HG03175 (cell line): ENCODE measurements at regions not wholly inside any gene's neighbourhood (a gene's known extent, or its start where the extent isn't known, plus 50 kb on each side); places are given as distances from the start of the nearest gene placed in this dataset.

Source experiments
- ATAC-seq: cut with Tn5 transposase; IDR thresholded peaks from one replicate; pipeline ENCODE4 v1.9.1; 2021; ENCODE audit warnings: mild to moderate bottlenecking, moderate library complexity; ENCODE audit not compliant: unreplicated experiment

DNA sequence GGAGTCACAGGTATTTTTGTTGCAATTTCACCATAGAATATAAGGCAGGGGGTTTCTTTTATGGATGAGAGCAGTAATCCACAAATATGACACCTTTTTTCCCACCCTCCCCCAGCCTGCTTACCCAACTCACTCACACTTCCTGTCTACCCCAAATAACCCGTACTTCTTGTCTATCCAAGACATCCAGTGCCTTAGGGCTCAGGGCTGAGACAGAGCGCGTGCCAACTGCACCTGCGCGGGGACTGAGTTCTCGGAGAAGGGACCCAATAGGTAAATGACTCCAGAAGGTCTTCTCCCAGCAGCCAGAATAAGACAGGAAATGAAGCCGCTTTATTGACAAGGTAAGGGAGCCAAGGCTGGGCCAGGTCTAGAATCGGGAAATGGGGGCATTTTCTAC, 369.1 kb downstream of the SIPA1L2 start:
- ATAC-seq, result no peak

DNA sequence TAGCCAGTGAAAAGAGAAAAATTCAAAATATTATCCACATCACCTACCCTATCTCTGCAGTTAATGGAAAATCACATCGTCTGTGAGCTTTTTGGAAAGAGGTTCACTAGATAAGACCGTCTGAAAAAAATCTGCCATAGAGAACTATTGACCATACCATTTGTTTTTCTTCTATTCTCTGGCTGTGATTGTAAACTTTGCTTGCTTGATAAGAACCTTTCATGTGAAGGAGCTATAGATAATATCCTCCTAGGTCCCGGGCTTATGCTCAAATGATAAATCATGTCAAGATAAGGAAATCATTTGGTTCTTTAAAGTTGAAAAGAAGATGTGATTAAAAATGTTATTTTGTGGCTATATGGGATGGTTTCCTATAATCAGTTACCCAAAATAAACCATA, 369.9 kb downstream of the SIPA1L2 start:
- no peak for ATAC-seq

DNA sequence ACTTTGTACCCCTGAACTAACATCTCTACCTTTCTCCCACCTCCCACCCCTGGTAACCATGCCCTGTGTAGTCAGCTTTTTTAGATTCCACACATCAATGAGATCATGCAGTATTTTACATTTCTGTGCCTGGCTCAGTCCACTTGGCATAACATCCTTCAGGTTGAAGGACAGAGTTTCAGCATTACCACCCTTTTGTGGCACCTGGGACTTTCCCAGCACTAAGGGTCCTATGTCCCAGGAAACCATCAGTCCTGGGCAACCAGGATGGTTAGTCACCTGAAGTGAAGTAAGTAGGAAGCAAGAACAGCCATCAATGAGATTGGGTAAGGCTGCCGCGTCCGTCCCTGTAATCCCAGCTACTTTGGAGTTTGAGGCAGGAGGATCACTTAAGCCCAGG, 370.6 kb downstream of the SIPA1L2 start:
- ATAC-seq, result no peak

DNA sequence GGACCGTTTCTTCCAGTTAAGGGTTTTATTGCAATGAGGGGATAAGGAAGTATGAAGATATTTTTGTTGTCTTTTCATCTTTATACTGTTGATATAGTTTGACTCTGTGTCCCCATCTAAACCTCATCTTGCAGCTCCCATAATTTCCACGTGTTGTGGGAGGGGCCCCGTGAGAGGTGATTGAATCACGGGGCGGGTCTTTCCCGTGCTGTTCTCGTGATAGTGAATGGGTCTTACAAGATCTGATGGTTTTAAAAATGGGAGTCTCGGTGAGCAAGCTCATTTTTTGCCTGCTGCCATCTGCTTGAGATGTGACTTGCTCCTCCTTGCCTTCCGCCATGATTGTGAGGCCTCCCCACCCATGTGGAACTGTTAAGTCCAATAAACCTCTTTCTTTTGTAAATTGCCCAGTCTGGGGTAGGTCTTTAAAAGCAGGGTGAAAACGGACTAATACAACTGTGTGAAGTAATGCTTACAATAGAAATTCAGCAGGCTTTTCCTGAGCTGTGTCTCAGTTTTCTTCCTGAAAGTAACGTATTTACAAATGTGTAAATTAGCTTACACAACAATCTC, 377.3 kb downstream of the SIPA1L2 start:
- no peak for ATAC-seq

DNA sequence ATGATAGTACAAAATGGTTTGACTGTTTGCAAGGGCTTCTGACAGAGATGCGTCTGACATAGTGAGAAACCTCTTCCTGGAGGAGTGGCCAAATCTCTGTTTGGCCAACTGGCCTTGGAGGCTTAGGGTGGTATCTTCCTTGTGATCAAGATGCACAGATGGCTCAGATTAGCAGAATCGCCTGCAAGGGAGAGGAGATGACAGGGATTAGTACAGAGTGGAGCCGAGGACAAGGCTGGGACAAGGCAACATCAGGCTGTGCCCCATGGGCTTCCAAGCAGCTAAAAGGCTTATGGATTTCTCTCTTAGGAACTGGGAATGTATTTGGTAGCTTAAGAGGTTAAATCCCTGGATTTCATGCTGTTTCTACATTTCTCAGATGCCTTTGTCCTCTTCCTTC, 379.1 kb downstream of the SIPA1L2 start:
- ATAC-seq, result no peak

DNA sequence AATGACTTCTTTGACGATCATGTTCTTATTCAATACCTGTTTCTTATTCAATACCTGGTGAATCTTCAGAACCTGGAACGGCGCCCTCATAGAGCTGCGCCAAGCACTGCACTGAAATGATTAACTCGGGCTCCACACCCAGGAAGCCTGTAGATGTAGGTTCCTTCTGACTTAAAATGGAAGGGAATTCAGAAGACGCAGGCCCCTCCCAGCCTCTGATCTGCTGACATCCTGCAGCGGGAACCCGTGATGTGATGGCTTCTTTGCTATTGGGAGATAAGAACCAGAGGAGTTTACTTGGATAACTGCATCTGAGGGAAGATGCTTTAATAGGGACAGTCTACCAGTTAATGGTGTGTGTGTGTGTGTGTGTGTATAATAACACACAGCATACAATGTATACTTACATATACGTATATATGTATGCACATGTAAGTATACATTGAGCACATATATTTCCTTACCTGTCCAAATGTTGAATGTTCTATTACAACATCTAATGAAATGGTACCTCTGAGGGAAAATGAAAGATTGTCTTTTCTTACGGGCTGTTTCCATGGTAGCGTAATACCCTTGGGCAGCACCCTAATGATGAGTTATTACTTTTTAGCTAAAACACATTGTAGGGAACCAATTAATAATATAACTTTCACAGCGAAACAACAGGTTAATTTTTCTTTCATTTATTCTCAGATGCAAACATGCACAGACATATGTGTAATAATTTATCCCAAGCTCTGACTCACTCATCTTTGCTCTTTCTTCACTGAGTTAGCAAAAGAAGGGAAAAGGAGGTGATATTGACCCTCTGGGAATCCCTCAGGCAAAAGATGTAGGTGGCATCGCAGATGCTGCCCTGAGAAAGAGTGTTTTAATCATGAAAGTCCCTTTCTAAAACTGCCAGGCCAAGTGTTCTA, 379.8 kb downstream of the SIPA1L2 start:
- ATAC-seq, result no peak

DNA sequence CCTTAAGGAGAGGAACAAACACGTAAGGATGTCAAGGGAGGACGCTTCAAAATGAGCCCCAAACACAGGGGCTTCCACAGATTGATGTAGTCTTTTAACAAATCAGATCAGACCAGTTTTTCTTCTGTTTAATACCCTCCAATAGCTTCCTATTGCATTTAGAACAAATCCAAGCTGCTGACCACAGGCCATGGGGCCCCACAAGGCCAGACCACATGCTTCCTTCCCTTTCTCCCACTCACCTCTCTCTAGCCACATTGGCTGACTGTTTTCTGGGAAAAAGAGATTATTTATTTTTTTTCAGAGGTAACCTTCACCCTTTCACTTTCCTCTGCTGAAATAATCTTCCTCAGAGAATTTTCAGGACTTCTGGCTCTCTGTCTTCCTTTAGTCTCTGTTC, 380.6 kb downstream of the SIPA1L2 start:
- no peak for ATAC-seq

DNA sequence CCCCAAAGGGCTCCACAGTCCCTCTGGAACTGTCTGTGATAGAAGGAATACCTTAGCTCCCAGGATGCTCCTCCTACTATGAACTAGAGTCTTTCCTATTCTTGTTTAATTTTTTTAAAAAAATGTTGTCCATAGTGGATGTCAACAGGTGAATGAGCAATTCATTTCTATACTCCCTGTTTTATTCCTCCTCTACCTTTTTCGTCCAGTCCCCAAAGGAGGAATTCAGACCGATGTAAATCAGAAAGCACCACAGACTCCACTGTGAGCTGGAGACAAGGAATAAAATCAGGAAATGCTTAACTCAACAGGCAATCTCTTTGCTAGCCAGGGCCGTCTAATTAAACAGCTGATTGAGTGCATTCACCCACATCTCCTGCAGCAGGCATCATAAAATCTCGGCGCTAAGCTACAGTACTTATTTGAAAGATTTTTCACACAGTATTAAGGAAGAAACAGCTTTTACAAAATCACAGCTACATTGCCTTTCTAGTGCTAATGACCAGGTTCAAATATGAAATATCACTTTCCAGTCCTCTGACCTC, 381.6 kb downstream of the SIPA1L2 start:
- no peak for ATAC-seq

DNA sequence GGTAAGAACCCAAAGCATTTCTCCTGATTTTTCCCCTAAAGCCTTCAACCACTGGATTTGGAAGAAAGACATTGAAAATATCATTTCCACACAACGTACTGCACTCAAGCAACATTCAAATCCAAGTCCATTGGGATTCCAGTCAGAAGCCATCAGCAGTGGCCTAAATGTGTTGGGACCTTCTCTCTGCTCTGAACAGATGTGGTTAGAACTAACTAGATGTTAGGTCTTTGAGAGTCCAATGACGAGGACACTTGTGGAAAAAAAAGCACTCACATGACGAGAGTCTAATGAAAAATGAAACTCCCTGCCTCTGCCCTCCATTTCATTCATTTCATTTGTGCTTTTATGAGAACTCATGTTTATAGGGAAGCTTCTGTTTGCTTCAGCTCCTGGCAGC, 382.3 kb downstream of the SIPA1L2 start:
- no peak for ATAC-seq

DNA sequence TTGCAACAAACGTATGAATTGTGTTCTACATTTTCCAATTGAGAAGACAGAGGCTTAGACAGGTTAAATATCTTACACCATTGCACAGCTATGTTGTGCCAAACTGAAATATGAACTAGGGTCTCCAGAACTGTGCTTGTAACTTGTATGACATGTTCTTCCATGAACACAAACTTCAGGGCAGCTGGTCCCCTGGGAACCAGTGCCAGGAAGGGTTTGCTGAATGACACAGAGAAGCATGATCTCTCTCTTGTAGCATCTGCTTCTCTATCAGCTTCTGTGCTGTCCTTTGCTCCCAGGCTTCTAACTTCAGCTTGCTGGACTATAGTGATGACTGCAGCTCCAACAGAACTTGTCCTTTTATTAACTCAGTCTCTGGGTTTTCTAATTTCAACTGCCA, 385.5 kb downstream of the SIPA1L2 start:
- no peak for ATAC-seq

DNA sequence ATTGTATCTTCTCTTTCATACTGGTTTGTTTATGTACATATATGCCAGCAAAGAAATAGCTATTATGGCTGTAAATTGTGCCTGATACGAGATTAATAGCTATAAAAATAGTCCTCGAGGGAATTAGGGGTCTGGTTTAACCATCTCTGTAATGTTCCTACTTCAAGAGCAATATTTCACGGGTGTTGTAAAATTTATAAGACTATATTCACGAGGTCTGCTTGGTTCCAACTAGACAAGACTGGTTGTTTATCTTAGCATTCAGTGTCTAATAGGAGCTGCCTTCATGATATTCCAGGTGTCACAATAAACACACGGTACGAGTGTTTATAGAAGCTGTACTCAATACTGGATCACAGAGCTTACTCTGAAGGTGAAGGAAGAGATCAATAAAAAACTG, 389.9 kb downstream of the SIPA1L2 start:
- no peak for ATAC-seq

DNA sequence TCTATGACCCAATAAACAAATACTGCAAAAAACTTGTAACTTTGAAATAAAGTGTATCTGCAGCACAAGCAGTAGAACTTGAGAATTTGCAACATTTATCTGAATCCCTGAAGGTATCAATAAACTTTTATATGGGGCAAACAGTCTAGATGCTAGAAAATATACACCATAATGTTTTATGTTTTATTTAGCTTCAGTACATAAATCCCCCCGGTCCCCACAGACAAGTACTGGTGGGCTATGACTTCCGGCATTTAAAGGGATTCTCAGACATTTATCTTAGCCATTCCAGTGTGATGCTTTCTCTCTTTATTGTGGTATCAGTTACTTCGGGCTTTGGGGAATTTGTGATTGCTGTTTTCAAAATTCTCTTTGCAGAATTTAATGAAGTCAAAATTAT, 390.4 kb downstream of the SIPA1L2 start:
- no peak for ATAC-seq

DNA sequence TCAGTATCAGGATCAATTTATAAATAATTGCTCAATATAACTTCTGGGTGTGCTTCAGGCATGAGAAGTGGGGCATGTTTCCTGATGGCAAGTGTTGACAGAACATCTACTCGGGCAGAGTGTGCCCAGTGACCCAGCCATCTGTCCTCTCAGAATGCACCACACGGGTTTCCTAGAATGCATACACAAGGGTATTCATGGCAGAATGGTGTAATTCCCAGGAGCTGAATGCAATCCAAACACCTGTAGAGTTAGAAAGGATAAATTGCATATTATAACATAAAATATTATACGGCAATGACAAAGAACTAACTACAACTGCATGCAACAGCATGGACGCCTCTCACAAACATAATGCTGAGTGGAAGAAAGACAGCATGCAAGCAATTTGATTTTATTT, 391.9 kb downstream of the SIPA1L2 start:
- no peak for ATAC-seq

DNA sequence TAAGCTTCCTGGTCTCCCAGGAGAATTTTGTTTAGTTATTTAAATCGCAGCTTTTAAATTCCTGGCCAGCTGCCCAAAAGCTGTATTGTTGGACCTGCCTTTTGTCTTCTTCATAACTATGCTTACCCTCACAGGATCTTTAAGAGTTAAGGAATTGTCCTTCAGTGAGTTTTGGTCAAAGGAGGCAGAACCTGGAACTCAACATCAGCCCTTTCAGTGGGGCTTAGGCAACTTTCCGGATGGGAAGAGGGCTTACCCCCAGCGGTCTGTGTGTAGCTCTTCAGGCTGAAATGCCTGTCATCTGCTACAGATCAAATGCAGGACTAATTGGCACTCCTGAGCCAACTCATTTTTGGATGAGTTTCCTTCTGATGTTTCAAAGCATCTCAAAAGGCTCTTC, 402.6 kb downstream of the SIPA1L2 start:
- ATAC-seq, result no peak

DNA sequence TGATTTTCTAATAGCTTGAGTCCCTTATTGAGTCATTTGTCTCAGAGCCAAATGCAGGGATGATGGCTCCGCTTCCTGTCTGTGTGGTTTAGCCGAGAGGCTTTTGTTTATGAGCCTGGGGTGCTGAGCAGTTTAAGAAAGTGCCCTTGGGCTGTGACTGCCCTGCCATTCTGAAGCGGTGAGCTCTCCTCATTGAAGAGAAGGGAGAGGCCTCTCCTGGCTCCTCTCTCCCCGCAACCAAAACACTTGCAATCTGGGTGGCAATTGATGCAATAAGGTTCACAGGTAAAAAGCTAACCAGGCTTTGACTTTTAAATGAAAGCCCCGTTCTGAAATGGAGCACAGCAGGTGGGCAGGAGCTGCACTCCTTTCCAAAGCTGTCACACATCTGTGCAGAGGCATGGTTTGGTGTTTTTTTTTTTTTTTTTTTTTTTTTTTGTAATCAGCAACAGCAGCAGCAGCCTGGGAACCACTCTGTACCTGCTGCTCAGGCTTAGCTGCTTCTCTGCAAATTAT, 403.7 kb downstream of the SIPA1L2 start:
- peak; percentile 85 for ATAC-seq

DNA sequence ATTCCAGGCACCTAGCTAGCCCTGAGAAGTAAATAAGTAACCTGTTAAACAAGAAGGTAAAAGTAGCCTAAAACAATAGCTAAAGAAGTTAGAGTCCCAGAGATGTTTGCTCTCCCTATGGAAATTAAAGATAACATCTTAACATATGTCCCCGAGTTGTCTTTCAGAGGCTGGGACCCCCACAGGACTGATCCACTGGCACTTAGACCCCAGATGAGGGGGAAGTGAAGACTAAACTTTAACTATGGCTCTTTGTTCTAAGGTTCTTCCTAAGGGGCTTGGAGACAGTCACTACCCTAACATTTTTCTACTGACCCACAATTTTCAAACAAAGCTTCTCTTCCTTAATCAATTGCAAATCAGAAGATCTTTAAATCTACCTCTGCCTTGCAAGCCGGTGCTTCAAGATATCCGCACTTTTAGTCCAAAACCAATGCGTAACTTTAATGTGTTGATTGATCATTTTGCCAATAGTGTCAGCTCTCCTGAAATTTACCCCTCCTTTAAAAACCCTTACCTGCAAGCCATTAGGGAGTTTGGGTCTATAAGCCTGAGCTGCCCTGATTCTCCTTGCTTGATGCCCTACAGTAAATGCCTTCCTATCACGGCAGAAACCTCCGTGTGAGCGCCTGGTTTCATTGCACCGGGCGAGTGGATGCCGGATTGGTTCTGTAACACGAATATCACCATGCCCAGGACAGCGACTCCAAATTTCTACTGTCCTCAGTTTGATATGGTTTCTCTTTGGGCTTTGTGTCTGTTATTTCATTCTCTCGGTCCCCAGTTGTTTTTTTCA, 404.4 kb downstream of the SIPA1L2 start:
- no peak for ATAC-seq

DNA sequence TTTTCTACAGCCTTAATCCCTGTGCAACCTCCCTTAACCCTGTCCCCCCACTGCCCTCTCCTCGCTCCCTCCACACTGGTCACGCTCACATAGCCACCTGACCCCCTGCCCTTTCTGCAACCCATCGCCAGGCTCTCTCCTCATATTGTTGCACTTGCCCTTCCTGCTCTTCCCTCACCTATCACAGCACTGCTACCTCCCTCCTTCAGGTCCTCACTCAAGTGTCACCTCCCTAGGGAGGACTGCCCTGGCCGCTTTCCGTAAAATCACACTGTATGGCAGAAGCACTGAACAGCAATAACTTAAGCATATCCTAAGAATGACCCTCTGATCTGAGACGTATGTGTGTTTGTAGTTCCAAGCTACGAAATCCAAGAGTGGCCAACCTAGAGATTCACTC, 406.0 kb downstream of the SIPA1L2 start:
- no peak for ATAC-seq

DNA sequence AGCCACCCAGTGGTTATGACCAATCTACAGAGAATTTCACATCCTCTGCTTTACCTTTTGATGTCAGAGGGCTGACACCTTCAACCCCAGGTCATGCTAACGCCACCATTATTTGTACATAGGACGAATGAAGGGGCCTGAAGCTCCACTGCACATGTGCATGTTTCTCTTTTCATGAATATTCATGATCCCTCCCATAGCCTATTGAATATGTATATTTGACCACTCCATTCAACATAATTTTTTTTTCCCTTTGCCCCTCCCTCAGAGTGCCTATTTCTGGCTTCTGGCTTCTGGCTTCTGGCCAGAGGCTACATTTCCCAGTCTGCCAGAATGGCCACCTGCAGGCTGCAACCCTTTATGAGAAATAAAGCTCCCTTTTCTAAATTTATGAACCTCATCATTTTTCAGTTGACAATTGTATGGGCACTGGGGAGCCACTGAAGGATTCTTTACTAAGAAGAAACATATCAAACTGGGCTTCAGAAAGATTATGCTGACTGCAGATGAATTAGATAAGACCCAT, 406.7 kb downstream of the SIPA1L2 start:
- no peak for ATAC-seq

DNA sequence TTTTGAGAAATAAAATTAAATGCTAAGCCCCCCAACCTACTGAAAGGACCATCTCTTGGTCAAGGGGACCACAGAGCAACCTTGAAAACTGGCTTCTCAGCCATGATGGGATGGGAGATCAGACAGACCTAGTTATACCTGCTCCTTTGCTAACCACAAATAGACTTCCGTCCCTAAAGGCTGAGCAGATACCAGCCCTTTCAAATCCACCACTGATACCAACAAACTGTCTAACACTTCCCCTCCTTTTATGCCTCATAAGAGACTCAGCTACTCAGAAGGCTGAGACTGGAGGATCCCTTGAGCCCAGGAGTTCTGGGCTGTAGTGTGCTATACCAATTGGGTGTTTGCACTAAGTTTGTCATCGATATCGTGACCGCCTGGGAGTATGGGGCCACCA, 407.3 kb downstream of the SIPA1L2 start:
- ATAC-seq, result no peak

DNA sequence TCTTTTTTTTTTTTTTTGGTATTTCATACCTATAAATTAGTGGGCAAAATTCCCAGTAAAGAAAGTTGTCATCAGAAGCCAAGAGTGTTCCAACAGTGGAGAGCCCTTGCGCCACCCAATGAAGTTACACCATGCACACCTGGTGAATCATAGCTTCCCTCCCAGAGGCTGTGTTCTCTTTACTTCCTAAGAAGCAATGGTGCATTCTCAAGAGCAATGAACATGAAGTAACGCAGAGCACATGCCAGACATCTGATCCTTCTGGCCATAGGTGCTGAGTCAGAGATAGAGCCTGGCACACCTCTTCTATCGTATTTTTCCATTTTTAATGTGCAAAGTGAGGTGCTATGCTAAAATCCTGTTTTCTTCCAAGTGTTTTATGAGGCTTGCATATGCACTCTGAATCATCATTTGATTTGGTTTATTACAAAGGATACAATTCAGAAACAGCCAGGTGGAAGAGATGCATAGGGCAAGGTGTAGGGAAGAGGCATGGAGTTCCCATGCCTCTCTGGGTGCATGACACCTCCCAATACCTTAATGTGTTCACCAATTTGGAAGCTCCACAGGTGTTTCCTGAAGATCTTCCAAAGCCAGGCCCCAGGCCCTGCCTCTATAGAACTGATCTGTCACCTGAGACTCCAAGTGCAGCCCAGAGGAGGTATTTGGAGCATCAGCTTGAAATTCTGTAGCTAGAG, 408.0 kb downstream of the SIPA1L2 start:
- no peak for ATAC-seq
